ENCODE measurements at regions not wholly inside any gene's neighbourhood (a gene's known extent, or its start where the extent isn't known, plus 50 kb on each side); places are given as distances from the start of the nearest gene placed in this dataset.

DNA sequence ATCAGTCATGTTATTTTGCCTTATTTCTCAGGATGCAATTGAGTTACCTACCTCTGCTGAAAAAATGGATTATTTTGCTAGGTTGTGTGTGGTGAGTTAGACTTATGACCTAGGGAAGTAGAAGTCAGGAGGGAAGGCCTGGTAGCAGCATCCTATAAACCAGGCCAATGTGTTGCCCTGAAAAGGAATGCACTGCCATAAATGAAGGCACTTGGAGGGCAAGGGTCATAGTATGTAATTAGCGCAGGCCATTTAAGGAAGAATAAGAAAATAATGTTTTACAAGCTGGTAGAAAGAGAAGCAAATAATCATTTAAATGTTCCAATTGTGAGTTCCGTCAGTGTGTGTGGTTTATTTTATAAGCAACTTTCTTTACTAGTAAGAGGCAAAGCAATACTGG, 698.8 kb downstream of the KCNJ2 start:
- H3K4me3 ChIP-seq: no peak overlapping the region
- no peak for ATAC-seq
- POLR2A ChIA-PET: no interaction called here
- no peaks in the 10 kb centered on the region for H3K4me1 ChIP-seq
- 62% methylated on average over 2 of the region's 2 CpGs for WGBS (ENCODE audit: missing lambda C conversion rate)
- H3K27ac ChIP-seq: no peak overlapping the region
- no peak for FAIRE-seq
- TF ChIP-seq, protein P1, sequence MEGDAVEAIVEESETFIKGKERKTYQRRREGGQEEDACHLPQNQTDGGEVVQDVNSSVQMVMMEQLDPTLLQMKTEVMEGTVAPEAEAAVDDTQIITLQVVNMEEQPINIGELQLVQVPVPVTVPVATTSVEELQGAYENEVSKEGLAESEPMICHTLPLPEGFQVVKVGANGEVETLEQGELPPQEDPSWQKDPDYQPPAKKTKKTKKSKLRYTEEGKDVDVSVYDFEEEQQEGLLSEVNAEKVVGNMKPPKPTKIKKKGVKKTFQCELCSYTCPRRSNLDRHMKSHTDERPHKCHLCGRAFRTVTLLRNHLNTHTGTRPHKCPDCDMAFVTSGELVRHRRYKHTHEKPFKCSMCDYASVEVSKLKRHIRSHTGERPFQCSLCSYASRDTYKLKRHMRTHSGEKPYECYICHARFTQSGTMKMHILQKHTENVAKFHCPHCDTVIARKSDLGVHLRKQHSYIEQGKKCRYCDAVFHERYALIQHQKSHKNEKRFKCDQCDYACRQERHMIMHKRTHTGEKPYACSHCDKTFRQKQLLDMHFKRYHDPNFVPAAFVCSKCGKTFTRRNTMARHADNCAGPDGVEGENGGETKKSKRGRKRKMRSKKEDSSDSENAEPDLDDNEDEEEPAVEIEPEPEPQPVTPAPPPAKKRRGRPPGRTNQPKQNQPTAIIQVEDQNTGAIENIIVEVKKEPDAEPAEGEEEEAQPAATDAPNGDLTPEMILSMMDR (IDR thresholded peaks at IDR 0.05): no peak
- TF ChIP-seq NPAS2 (CRISPR knock-in tag; IDR thresholded peaks at IDR 0.05; ENCODE audit: borderline replicate concordance) (no peak), POLR2AphosphoS2 (conservative IDR thresholded peaks at IDR 0.05; ENCODE audit: low read length) (no peak), RCOR1 (IDR thresholded peaks at IDR 0.05; ENCODE audit: low read depth, low read length) (no peak), EHMT2 (IDR thresholded peaks at IDR 0.05; ENCODE audit: low read depth) (no peak), HOXB13 (CRISPR knock-in tag; IDR thresholded peaks at IDR 0.05; ENCODE audit: low read depth) (no peak), TP53 (CRISPR knock-in tag; IDR thresholded peaks at IDR 0.05) (no peak), FOXS1 (CRISPR knock-in tag; IDR thresholded peaks at IDR 0.05) (no peak), RAD21 (conservative IDR thresholded peaks at IDR 0.05 in 1 of 2, IDR thresholded peaks at IDR 0.05 in 1 of 2) (no peak), ZC3H11A (IDR thresholded peaks at IDR 0.05) (no peak), FOSL2 (IDR thresholded peaks at IDR 0.05) (no peak), FOSL2 (CRISPR knock-in tag; IDR thresholded peaks at IDR 0.05) (no peak), NFE2L2 (conservative IDR thresholded peaks at IDR 0.05; ENCODE audit: low read length) (no peak)
- TF ChIP-seq, protein P2, sequence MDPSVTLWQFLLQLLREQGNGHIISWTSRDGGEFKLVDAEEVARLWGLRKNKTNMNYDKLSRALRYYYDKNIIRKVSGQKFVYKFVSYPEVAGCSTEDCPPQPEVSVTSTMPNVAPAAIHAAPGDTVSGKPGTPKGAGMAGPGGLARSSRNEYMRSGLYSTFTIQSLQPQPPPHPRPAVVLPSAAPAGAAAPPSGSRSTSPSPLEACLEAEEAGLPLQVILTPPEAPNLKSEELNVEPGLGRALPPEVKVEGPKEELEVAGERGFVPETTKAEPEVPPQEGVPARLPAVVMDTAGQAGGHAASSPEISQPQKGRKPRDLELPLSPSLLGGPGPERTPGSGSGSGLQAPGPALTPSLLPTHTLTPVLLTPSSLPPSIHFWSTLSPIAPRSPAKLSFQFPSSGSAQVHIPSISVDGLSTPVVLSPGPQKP (IDR thresholded peaks at IDR 0.05; ENCODE audit: low read depth, low read length): no peak
- TF ChIP-seq, protein P3, sequence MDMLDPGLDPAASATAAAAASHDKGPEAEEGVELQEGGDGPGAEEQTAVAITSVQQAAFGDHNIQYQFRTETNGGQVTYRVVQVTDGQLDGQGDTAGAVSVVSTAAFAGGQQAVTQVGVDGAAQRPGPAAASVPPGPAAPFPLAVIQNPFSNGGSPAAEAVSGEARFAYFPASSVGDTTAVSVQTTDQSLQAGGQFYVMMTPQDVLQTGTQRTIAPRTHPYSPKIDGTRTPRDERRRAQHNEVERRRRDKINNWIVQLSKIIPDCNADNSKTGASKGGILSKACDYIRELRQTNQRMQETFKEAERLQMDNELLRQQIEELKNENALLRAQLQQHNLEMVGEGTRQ (IDR thresholded peaks at IDR 0.05): no peak
- no peaks in the 10 kb centered on the region for H3K9me3 ChIP-seq
- CTCF ChIA-PET: interaction anchor here (1.0 kb wide), 1 partner anchor 9 kb away, joined by 3 read pairs; no protein-coding TSS in a partner anchor
- H3K4me2 ChIP-seq: no peak overlapping the region
- DNase-seq (ENCODE audit: low read depth in 1 of 2, low spot score in 1 of 2): no peak

DNA sequence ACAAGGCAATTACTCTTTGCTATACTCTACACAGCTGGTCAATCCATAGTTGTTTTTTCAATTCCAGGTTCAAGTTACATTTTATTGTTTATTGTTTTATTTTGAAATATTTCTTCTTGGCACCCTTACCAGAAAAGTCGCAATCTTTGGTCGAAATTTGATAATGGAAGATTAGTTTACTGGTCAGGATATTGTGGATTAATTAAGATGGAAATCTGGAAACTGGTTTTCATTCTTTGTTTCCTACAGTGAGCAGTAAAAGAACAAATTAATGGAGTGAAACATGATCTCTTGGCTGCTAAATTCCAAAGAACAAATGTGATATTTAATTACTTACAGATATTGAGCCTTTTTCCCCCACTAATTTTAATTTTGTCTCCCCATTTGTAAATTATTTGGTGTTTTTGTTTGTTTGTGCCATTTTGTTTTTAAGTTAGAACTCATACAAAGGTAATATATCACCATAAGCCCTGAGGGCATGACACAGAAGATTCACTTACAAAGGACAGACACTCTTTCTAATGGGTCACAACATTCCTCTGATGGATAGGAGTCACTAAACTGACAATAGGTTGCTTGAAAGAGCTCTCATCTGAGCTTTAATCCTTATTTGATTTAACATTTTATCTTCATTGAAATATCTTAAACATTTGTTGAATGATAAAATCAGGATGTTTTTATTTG, 700.2 kb downstream of the KCNJ2 start:
- CTCF ChIA-PET: interaction anchor here (1.0 kb wide), 1 partner anchor 1088 kb away, joined by 3 read pairs; no protein-coding TSS in a partner anchor
- WGBS (ENCODE audit: missing lambda C conversion rate): 14% methylated on average over 2 of the region's 2 CpGs
- peak; percentile 23 for FAIRE-seq
- POLR2A ChIA-PET: no interaction called here
- Histone ChIP-seq H3K4me1 (no peaks in the 10 kb centered on the region), H3K27ac (no peak overlapping the region), H3K4me3 (no peak overlapping the region), H3K9me3 (peaks cover 5% of the 10 kb centered on the region; the same call in 1 of the 3 replicates), H3K4me2 (no peak overlapping the region)
- TF ChIP-seq EP300 (IDR thresholded peaks at IDR 0.05) (no peak), ZSCAN20 (CRISPR knock-in tag; IDR thresholded peaks at IDR 0.05) (no peak), HEYL (CRISPR knock-in tag; IDR thresholded peaks at IDR 0.05) (no peak), NR3C1 (IDR thresholded peaks at IDR 0.05) (no peak), RFX5 (IDR thresholded peaks at IDR 0.05) (no peak)
- TF ChIP-seq, protein P4, sequence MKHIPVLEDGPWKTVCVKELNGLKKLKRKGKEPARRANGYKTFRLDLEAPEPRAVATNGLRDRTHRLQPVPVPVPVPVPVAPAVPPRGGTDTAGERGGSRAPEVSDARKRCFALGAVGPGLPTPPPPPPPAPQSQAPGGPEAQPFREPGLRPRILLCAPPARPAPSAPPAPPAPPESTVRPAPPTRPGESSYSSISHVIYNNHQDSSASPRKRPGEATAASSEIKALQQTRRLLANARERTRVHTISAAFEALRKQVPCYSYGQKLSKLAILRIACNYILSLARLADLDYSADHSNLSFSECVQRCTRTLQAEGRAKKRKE (CRISPR knock-in tag; IDR thresholded peaks at IDR 0.05; ENCODE audit: low read depth): no peak
- ATAC-seq: no peak
- DNase-seq (ENCODE audit: low read depth in 1 of 2, low spot score in 1 of 2): no peak
